ENCODE measurements at regions not wholly inside any gene's neighbourhood (a gene's known extent, or its start where the extent isn't known, plus 50 kb on each side); places are given as distances from the start of the nearest gene placed in this dataset.

DNA sequence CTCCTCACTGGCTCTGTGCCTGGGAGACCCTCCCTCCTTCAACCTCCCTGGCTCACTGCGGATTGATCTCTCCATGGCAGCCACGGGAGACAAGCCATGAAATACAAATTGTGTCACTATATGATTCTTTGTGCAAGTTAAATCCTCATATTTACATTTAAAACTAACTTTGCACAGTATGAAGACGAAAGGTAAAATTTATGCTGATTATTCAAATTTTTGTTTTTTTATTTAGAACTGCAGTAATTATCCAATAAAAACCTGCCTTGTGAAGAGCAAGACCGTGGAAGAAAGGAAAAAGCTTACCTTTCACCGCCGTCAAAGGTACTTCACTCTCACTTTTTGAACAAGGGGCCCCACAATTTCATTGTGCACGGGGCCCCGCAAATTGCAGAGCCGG is 436.9 kb downstream of the EIPR1 start:
- H3K9me3 ChIP-seq (ENCODE audit: control insufficient read depth in 4 of 4, low read length in 3 of 4) = peaks cover 0 to 2% (median 0%) of the 10 kb centered on the region in 4 donors
- H3K9ac ChIP-seq (ENCODE audit: low read depth in 1 of 2, low read length in 2 of 2) = no peak overlapping the region
- TF ChIP-seq NR2F2 (IDR thresholded peaks at IDR 0.05) = no peak
- no peak for TF ChIP-seq MAX (IDR thresholded peaks at IDR 0.05)
- no peak for TF ChIP-seq FOXA2 (IDR thresholded peaks at IDR 0.05)
- no peak for TF ChIP-seq ZBTB33 (IDR thresholded peaks at IDR 0.05)
- no peak for TF ChIP-seq HNF4G (IDR thresholded peaks at IDR 0.05)
- TF ChIP-seq, protein P1, sequence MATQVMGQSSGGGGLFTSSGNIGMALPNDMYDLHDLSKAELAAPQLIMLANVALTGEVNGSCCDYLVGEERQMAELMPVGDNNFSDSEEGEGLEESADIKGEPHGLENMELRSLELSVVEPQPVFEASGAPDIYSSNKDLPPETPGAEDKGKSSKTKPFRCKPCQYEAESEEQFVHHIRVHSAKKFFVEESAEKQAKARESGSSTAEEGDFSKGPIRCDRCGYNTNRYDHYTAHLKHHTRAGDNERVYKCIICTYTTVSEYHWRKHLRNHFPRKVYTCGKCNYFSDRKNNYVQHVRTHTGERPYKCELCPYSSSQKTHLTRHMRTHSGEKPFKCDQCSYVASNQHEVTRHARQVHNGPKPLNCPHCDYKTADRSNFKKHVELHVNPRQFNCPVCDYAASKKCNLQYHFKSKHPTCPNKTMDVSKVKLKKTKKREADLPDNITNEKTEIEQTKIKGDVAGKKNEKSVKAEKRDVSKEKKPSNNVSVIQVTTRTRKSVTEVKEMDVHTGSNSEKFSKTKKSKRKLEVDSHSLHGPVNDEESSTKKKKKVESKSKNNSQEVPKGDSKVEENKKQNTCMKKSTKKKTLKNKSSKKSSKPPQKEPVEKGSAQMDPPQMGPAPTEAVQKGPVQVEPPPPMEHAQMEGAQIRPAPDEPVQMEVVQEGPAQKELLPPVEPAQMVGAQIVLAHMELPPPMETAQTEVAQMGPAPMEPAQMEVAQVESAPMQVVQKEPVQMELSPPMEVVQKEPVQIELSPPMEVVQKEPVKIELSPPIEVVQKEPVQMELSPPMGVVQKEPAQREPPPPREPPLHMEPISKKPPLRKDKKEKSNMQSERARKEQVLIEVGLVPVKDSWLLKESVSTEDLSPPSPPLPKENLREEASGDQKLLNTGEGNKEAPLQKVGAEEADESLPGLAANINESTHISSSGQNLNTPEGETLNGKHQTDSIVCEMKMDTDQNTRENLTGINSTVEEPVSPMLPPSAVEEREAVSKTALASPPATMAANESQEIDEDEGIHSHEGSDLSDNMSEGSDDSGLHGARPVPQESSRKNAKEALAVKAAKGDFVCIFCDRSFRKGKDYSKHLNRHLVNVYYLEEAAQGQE (IDR thresholded peaks at IDR 0.05) = no peak
- TF ChIP-seq ATF3 (IDR thresholded peaks at IDR 0.05) = no peak
- no peak for TF ChIP-seq RAD21 (IDR thresholded peaks at IDR 0.05)
- TF ChIP-seq JUND (IDR thresholded peaks at IDR 0.05) = no peak
- TF ChIP-seq EGR1 (IDR thresholded peaks at IDR 0.05; ENCODE audit: low read depth in 2 of 2) = no peak
- no peak for TF ChIP-seq GABPA (IDR thresholded peaks at IDR 0.05 in 1 of 2, conservative IDR thresholded peaks at IDR 0.05 in 1 of 2)
- no peak for TF ChIP-seq SP1 (IDR thresholded peaks at IDR 0.05)
- no peak for TF ChIP-seq FOXA1 (IDR thresholded peaks at IDR 0.05)
- no peak for TF ChIP-seq HNF4A (conservative IDR thresholded peaks at IDR 0.05)
- TF ChIP-seq CTCF (IDR thresholded peaks at IDR 0.05; ENCODE audit: low read depth, low read length, missing input control) = no peak
- no peak for TF ChIP-seq TAF1 (conservative IDR thresholded peaks at IDR 0.05)
- no peak for DNase-seq (ENCODE audit: low spot score)
- peaks cover 0 to 2% (median 0%) of the 10 kb centered on the region in 4 donors for H3K27me3 ChIP-seq (ENCODE audit: control insufficient read depth in 4 of 4, insufficient read depth in 4 of 4, low read length in 3 of 4)
- no peaks in the 10 kb centered on the region for H3K4me1 ChIP-seq (ENCODE audit: control insufficient read depth in 4 of 4, insufficient read depth in 4 of 4, low read length in 3 of 4)
- WGBS = 83% methylated on average over 9 of the region's 9 CpGs
- H3K36me3 ChIP-seq (ENCODE audit: control insufficient read depth in 4 of 4, insufficient read depth in 3 of 4, low read depth in 1 of 4, low read length in 3 of 4) = no peaks in the 10 kb centered on the region
- no peak overlapping the region for H3K27ac ChIP-seq (ENCODE audit: low read depth in 1 of 2, low read length in 2 of 2)
- no peak overlapping the region for H3K4me3 ChIP-seq (ENCODE audit: low read depth in 1 of 3, low read length in 3 of 3)

DNA sequence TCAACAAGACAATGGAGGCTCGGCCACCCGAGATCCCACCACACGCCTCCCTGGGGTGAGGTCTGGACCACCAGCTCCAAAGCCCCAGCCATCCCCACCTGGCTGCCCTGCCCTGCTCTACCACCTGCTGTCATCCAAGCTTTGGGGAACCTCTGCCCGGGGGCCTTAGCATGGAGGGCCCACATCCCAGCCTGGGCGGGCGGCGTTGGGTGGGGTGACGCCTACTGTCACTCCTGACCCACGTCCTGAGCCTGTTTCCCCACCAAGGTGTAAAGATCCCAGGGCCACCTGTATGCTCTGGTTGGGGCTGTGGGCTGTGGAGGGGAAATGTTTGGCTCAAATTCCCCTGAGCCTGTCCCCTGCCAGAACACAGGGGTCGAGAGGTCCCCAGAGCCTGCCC is 437.6 kb downstream of the EIPR1 start:
- 89% methylated on average over 10 of the region's 10 CpGs for WGBS
- DNase-seq (ENCODE audit: low spot score) = no peak
- H3K4me3 ChIP-seq (ENCODE audit: low read depth in 1 of 3, low read length in 3 of 3) = no peak overlapping the region
- no peak overlapping the region for H3K27ac ChIP-seq (ENCODE audit: low read depth in 1 of 2, low read length in 2 of 2)
- peaks cover 0 to 2% (median 0%) of the 10 kb centered on the region in 4 donors for H3K27me3 ChIP-seq (ENCODE audit: control insufficient read depth in 4 of 4, insufficient read depth in 4 of 4, low read length in 3 of 4)
- H3K9me3 ChIP-seq (ENCODE audit: control insufficient read depth in 4 of 4, low read length in 3 of 4) = peaks cover 0 to under 1% (median 0%) of the 10 kb centered on the region in 4 donors
- no peaks in the 10 kb centered on the region for H3K4me1 ChIP-seq (ENCODE audit: control insufficient read depth in 4 of 4, insufficient read depth in 4 of 4, low read length in 3 of 4)
- no peaks in the 10 kb centered on the region for H3K36me3 ChIP-seq (ENCODE audit: control insufficient read depth in 4 of 4, insufficient read depth in 3 of 4, low read depth in 1 of 4, low read length in 3 of 4)
- no peak overlapping the region for H3K9ac ChIP-seq (ENCODE audit: low read depth in 1 of 2, low read length in 2 of 2)
- no peak for TF ChIP-seq RAD21 (IDR thresholded peaks at IDR 0.05)
- TF ChIP-seq HNF4A (conservative IDR thresholded peaks at IDR 0.05) = no peak
- TF ChIP-seq FOXA1 (IDR thresholded peaks at IDR 0.05) = no peak
- no peak for TF ChIP-seq TAF1 (conservative IDR thresholded peaks at IDR 0.05)
- TF ChIP-seq NR2F2 (IDR thresholded peaks at IDR 0.05) = no peak
- TF ChIP-seq FOXA2 (IDR thresholded peaks at IDR 0.05) = no peak
- TF ChIP-seq, protein P1 (IDR thresholded peaks at IDR 0.05) = no peak
- no peak for TF ChIP-seq HNF4G (IDR thresholded peaks at IDR 0.05)
- TF ChIP-seq YY1 (IDR thresholded peaks at IDR 0.05) = no peak
- no peak for TF ChIP-seq RXRA (IDR thresholded peaks at IDR 0.05)
- TF ChIP-seq EGR1 (IDR thresholded peaks at IDR 0.05; ENCODE audit: low read depth in 2 of 2) = no peak

Data from liver (tissue), 8 donors.